GM19239 (cell line): ENCODE measurements at regions not wholly inside any gene's neighbourhood (a gene's known extent, or its start where the extent isn't known, plus 50 kb on each side); places are given as distances from the start of the nearest gene placed in this dataset.
A peak's percentile ranks its signal among the peaks of the same experiment; 100 is the strongest.
"Not testable (repeated sequence)": the region's sequence is repeated elsewhere in the genome, so short reads cannot be mapped to it uniquely, and the experiment has no call there.

Source experiments
- DNase-seq: peaks from one replicate; pipeline ENCODE4 v3.0.0; 2011; ENCODE audit warnings: low spot score; ENCODE audit not compliant: insufficient read length
- FAIRE-seq: peaks from 2 replicates; lab custom pipeline; 2011; peaks lifted over from hg19 to GRCh38; lab: Jason Lieb, UNC

- FAIRE-seq: no peak
Measured at GRCh38 chr11:81674211-81674610, 1059.5 kb downstream of the FAM181B start.

GRCh38 chr11:81673001-81673400, 1060.7 kb downstream of the FAM181B start:
- FAIRE-seq (no peak), DNase-seq (no peak)

More at GRCh38 chr11:81674211-81674610, 1059.5 kb downstream of the FAM181B start:
- DNase-seq: no peak

GRCh38 chr11:81669935-81670543, 1063.6 kb downstream of the FAM181B start:
- FAIRE-seq (no peak), DNase-seq (no peak)

GRCh38 chr11:81658722-81659121, 1074.9 kb downstream of the FAM181B start:
- FAIRE-seq (no peak), DNase-seq (no peak)

GRCh38 chr11:81655351-81655750, 1078.3 kb downstream of the FAM181B start:
- DNase-seq (no peak), FAIRE-seq (no peak)

GRCh38 chr11:81647374-81647773, 1086.3 kb downstream of the FAM181B start:
- DNase-seq: no peak
- no peak for FAIRE-seq

DNA sequence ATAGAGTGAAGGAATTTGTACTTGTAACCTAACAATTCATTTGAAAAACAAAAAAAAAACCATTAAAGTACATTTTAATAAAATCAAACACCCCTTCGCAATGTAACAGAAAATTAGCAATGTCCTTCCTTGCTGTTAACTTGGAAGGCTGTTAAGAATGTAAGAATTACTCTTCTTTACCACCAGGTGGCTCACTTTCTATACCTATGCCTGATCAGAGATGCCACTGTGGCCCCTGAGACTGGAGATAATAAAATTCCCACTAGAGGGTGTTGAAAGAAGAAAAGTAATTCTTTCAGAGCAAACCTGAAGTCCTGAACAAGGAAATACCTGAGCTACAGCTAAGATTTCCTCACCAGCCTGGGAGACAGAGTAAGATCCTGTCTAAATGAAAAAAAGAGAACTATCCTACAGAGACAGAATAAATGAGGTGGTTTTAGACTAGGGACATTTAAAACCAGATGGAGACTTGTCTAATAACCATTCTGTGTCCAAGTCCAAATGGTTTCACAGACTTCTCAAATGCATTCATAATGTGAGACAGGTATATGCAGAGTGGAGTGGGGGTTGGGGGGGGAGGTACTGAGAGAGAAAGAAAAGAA, 1089.3 kb downstream of the FAM181B start:
- FAIRE-seq: peak; percentile 81
- DNase-seq: peak; percentile 4

GRCh38 chr11:81634483-81634882, 1099.2 kb downstream of the FAM181B start:
- DNase-seq (no peak), FAIRE-seq (no peak)

DNA sequence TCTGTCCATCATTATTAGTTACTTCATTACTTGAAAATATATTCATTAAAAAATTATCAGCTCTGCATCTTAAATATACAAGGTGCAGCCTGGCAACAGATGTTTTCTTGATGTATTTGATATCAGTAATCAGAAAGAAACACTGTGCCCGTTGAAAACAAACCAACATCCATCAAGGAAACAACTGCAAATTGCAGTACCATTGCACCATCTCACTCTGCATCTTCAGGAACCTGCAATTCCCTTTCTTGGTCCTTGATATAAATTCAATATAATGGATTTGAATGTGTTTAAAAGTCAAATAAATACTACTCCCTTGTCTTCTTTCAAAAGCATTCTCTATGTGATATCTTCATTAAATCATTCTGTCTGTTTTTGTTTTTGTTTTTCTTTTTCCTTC, 1131.2 kb downstream of the FAM181B start:
- FAIRE-seq (no peak), DNase-seq (no peak)

DNA sequence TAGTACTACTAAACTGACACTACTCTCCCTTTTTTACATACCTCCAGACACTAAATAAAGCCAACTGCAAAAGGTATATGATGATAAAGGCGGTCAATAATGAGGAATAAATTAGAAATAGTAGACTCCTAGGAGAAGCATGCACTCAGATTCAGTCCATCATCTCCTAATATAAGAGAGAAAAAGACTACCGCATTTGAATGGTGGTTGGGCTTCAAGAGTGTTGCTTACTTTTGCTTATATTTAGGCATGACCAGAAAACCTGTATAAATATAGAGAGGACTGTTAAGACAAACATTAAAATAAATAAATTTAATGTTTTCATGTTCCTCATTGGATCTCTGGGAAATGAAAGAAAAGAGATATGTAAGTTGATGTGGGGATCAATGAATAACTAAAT, 1137.0 kb downstream of the FAM181B start:
- FAIRE-seq (no peak), DNase-seq (no peak)

- DNase-seq (no peak), FAIRE-seq (no peak)
Measured at GRCh38 chr11:81585390-81585933, 1148.2 kb downstream of the FAM181B start.

GRCh38 chr11:81579339-81579738, 1154.3 kb downstream of the FAM181B start:
- no peak for FAIRE-seq
- no peak for DNase-seq

DNA sequence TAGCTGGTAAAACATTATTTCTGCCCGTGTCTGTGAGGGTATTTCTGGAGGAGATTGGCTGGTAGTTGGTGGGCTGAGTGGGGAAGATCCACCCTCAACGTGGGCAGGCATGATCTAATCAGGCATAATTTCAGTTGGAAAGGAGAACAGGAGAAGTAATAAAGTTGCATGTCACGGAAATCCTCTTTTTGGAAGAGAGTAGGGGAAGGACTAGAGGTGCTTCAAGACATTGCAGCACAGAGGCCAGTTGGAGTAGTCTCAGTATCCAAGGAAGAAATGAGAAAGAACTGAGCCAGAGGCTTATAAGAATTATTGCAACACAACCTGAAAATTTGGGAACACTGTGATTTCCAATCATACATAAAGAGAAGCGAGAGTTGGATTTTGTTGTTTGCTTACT, 1155.1 kb downstream of the FAM181B start:
- FAIRE-seq (no peak), DNase-seq (no peak)

- FAIRE-seq: no peak
- DNase-seq: no peak
Measured at GRCh38 chr11:81574301-81574700, 1159.4 kb downstream of the FAM181B start.

DNA sequence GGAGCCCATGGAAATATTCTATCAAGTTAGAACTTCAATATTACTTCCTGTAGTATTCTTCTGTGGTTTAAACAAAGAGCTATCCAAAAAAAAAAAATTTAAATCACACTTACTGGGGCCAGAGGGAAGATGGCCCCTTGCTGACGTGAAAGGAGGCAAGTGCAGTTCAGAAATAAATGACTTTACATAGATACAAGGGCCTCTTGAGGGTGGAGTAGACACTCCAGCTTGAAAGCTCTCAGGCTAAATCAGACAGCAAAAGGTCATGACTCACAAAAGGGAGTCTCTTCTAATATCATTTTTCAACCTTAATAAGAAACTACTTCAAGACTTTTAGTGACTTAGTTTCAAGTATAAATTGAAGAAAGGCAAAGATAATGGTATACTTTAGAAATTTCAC, 1160.3 kb downstream of the FAM181B start:
- no peak for DNase-seq
- no peak for FAIRE-seq

DNA sequence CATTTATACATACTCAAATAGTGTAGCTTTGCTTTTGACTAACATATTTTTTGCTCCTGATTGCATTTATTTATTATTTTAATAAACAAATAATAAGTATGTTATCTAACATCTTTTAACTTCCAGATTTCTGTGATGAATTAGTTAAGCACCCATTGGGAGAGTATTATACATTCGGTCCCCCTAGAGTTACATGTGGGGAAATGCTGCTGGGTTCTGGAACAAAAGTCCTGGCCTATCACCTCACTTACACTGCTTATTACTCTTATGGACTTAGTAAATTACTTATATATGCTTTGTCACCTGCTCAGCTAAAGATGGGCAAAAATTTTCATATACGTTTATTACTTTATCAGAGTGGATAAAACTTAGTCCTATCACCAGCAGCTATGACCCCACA, 1163.0 kb downstream of the FAM181B start:
- FAIRE-seq: no peak

GRCh38 chr11:81569999-81570398, 1163.7 kb downstream of the FAM181B start:
- DNase-seq (no peak), FAIRE-seq (no peak)

More for the DNA sequence above, 1163.0 kb downstream of the FAM181B start:
- no peak for DNase-seq

DNA sequence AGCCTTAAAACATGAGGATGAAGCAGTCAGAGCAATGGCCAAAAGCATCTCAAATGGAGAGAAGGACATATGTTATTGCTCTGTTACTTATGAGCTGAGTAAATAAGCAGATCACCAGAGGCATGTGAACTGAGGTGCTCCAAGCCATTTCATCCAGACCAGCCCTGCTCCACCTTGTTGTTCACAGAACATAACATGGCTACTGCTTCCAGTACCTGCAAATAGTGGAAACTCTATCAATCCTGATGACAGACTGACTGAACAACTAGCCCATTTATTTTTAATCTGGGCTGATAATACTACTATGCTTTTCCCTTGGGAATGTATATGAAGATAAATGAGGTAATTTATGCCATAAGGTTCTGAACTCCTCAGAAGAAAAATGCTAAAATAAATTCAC, 1164.7 kb downstream of the FAM181B start:
- no peak for FAIRE-seq
- DNase-seq: no peak

- FAIRE-seq (no peak), DNase-seq (no peak)
Measured at GRCh38 chr11:81548123-81548522, 1185.5 kb downstream of the FAM181B start.

- not testable (repeated sequence) for FAIRE-seq, DNase-seq
Measured at GRCh38 chr11:81539806-81540205, 1193.9 kb downstream of the FAM181B start.

DNA sequence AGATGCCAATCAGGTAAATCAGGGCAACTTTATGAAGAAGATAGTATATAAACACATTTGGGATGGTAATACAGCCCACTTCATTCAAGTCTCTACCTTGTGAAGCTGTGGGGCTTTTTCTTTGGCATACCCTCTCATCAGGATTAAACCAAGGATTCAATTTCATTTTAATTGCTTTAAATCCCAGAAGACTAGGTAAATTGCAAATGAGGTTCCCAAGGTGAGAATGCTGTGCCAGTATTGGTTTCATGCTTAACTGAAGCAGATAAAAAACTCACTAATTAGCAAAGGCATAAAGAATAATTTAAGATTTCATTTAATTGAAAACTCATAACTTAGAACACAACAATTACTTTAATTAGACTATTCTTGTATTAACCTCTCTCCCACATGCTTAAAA, 1218.1 kb downstream of the FAM181B start:
- DNase-seq (no peak), FAIRE-seq (no peak)
